Adrenal gland (tissue), 5 donors: ENCODE measurements at regions not wholly inside any gene's neighbourhood (a gene's known extent, or its start where the extent isn't known, plus 50 kb on each side); places are given as distances from the start of the nearest gene placed in this dataset.

Experiments
- POLR2A ChIP-seq, 2 donors: fragments of 450-650 bp; IDR thresholded peaks; one replicate each; pipeline ENCODE4 v1.6.1; 2017; ENCODE audit warnings: antibody characterized with exemption in 2 of 2, mild to moderate bottlenecking in 2 of 2, moderate library complexity in 1 of 2
- TF ChIP-seq, protein P1 (sequence below), 6 experiments: fragments of 450-650 bp in 4 of 6; fragments of 200-600 bp in 2 of 6; sonication (generic) in 1 of 6; IDR thresholded peaks; 1 replicate in 5 of 6; 2 replicates in 1 of 6; pipeline versions ENCODE4 v1.5.1 to v1.8.0; 2016 to 2021; ENCODE audit warnings: antibody characterized with exemption in 6 of 6, mild to moderate bottlenecking in 2 of 6, moderate library complexity in 1 of 6
- donor health status: DM: no; HTN: no; CAD: no.

- TF ChIP-seq POLR2A (IDR thresholded peaks at IDR 0.05), result no peak
- TF ChIP-seq, protein P1, sequence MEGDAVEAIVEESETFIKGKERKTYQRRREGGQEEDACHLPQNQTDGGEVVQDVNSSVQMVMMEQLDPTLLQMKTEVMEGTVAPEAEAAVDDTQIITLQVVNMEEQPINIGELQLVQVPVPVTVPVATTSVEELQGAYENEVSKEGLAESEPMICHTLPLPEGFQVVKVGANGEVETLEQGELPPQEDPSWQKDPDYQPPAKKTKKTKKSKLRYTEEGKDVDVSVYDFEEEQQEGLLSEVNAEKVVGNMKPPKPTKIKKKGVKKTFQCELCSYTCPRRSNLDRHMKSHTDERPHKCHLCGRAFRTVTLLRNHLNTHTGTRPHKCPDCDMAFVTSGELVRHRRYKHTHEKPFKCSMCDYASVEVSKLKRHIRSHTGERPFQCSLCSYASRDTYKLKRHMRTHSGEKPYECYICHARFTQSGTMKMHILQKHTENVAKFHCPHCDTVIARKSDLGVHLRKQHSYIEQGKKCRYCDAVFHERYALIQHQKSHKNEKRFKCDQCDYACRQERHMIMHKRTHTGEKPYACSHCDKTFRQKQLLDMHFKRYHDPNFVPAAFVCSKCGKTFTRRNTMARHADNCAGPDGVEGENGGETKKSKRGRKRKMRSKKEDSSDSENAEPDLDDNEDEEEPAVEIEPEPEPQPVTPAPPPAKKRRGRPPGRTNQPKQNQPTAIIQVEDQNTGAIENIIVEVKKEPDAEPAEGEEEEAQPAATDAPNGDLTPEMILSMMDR (IDR thresholded peaks at IDR 0.05), result no peak
Observed at GRCh38 chr10:81403451-81403850, 471.5 kb upstream of the NRG3 start.
